GM12892 (cell line): ENCODE measurements at regions not wholly inside any gene's neighbourhood (a gene's known extent, or its start where the extent isn't known, plus 50 kb on each side); places are given as distances from the start of the nearest gene placed in this dataset.

Experiments
- POLR2A ChIP-seq: IDR thresholded peaks from 2 replicates; pipeline ENCODE4 v1.6.1; 2011; ENCODE audit warnings: low read depth, low read length, control low read depth
- POLR2AphosphoS5 ChIP-seq: IDR thresholded peaks from 2 replicates; pipeline ENCODE4 v1.6.1; 2011; ENCODE audit warnings: low read depth, low read length, control low read depth

DNA sequence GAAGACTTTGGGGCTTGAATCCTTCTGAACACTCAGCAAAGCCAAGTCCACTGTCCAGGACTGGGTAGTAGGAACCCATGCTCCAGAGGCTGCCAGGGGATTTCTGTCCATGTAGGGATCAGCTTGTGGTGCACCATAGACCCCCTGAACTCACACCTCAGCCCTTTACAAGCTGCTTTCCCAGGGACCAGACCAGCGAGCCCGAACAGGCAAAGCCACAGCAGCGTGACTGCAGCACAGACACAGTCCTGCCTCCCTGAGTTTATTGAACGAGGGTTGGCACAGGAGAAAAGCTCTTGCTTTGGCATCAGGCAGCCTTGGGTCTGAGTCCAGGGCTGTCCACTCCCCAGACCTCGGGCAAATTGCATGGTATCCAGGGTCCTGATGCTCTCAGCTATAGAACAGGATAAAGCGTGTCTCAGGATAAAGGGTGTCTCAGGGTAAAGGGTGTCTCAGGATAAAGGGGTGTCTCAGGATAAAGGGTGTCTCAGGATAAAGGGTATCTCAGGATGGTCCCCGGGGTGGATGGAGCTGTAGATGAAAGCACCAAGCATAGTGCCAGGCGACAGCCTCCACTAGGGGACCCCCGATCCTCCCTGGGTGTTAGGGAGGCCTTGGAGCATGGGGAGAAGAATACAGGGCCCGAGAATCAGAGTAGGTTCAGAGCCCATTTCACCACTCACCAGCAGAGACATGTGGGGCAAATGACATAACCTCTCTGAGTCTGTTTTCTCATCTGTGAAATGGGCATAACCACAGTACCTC lies 648.8 kb downstream of the NPHP4 start:
- TF ChIP-seq POLR2AphosphoS5: no peak
- no peak for TF ChIP-seq POLR2A
